T-cell (primary cell): ENCODE measurements at regions not wholly inside any gene's neighbourhood (a gene's known extent, or its start where the extent isn't known, plus 50 kb on each side); places are given as distances from the start of the nearest gene placed in this dataset.

ENCODE experiments used
- ATAC-seq, 4 experiments: fragments of 200-7000 bp in 3 of 4; fragments of 150-1000 bp in 1 of 4; cut with Tn5 transposase; replicated peaks in 1 of 4; 1 replicate in 3 of 4; 2 replicates in 1 of 4; pipeline ENCODE4 v1.10.0; 2021; ENCODE audit warnings: moderate library complexity in 3 of 4, mild to moderate bottlenecking in 2 of 4, moderate number of reproducible peaks in 1 of 4
- CTCF ChIA-PET, 2 donors: fragments of 300-600 bp; sonication (Branson Sonifier 250); formaldehyde crosslinking; loops; one replicate each; lab custom pipeline; 2022; ENCODE audit warnings: antibody characterized with exemption in 2 of 2; lab: Charles Lee
- POLR2A ChIA-PET, 2 donors: fragments of 300-600 bp; sonication (Branson Sonifier 250); formaldehyde crosslinking; loops; one replicate each; lab custom pipeline; 2022; ENCODE audit warnings: antibody characterized with exemption in 2 of 2; lab: Charles Lee
- DNase-seq, 35 experiments: peaks; one replicate each; pipeline versions ENCODE4 v3.0.0 to v3.0.0-alpha.2; 2013 to 2023
- H3K27ac ChIP-seq: one replicate; pipeline ENCODE4 v1.5.1; 2013; ENCODE audit warnings: low read length
- H3K27me3 ChIP-seq, 2 experiments: replicated peaks in 1 of 2; 1 replicate in 1 of 2; 2 replicates in 1 of 2; pipeline versions ENCODE4 v1.6.1 to v1.7.0; 2013; ENCODE audit warnings: low read length in 1 of 2, mixed read lengths in 1 of 2; ENCODE audit not compliant: control insufficient read depth in 2 of 2, insufficient read depth in 2 of 2; ENCODE audit errors: extremely low read depth in 1 of 2
- H3K36me3 ChIP-seq, 2 donors: 1 replicate in 1 of 2; 2 replicates in 1 of 2; pipeline versions ENCODE4 v1.6.1 to v1.7.0; 2013; ENCODE audit warnings: low read length in 1 of 2; ENCODE audit not compliant: control insufficient read depth in 2 of 2, insufficient read depth in 1 of 2; ENCODE audit errors: extremely low read depth in 1 of 2
- H3K4me1 ChIP-seq, 2 experiments: 1 replicate in 1 of 2; 2 replicates in 1 of 2; pipeline versions ENCODE4 v1.6.1 to v1.7.0; 2013; ENCODE audit warnings: low read length in 2 of 2, mixed read lengths in 1 of 2; ENCODE audit not compliant: insufficient read depth in 2 of 2, control insufficient read depth in 1 of 2; ENCODE audit errors: extremely low read depth in 1 of 2
- H3K4me3 ChIP-seq, 2 donors: 1 replicate in 1 of 2; 2 replicates in 1 of 2; pipeline versions ENCODE4 v1.5.1 to v1.7.0; 2013; ENCODE audit warnings: mild to moderate bottlenecking in 2 of 2, low read length in 1 of 2, moderate library complexity in 1 of 2; ENCODE audit not compliant: control insufficient read depth in 1 of 2; ENCODE audit errors: extremely low read depth in 1 of 2
- H3K9me3 ChIP-seq: 2 replicates; pipeline ENCODE4 v1.7.0; 2013
- H3K27ac Mint-ChIP-seq, 2 donors: one replicate each; pipeline ENCODE4 v1.8.0; 2020 to 2021; ENCODE audit warnings: mild to moderate bottlenecking in 2 of 2, mixed read lengths in 2 of 2
- H3K27me3 Mint-ChIP-seq, 2 donors: one replicate each; pipeline ENCODE4 v1.8.0; 2021 to 2022; ENCODE audit warnings: mixed read lengths in 2 of 2
- H3K36me3 Mint-ChIP-seq: one replicate; pipeline ENCODE4 v1.8.0; 2021; ENCODE audit warnings: mixed read lengths
- H3K4me1 Mint-ChIP-seq, 3 donors: one replicate each; pipeline ENCODE4 v1.8.0; 2020 to 2022; ENCODE audit warnings: mixed read lengths in 3 of 3, mild to moderate bottlenecking in 1 of 3
- H3K4me3 Mint-ChIP-seq, 3 donors: one replicate each; pipeline ENCODE4 v1.8.0; 2020 to 2022; ENCODE audit warnings: mild to moderate bottlenecking in 3 of 3, mixed read lengths in 3 of 3, moderate library complexity in 3 of 3
- H3K9me3 Mint-ChIP-seq, 3 donors: one replicate each; pipeline ENCODE4 v1.8.0; 2020 to 2022; ENCODE audit warnings: mixed read lengths in 3 of 3
- WGBS: methylation state at CpG from one replicate; pipeline ENCODE4 v1.1.5; 2013; ENCODE audit warnings: missing lambda C conversion rate; ENCODE audit not compliant: insufficient coverage; 5-methylcytosine and 5-hydroxymethylcytosine counted together

DNA sequence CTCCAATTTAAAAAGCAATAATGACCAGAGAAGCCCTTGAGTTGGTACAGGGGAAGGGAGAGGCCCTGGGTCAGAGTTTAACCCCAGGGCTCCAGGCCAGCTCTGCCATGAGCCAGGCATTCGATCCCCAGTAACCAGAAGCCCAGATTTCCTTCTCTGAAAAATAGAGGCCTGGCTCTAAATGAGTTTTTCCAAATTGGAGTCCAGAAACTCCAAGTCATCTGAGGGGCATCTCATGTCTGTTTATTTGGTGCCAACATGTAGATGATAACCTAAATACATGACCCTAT, 381.9 kb downstream of the CTTN start:
- H3K27ac Mint-ChIP-seq = no peak overlapping the region
- 71% methylated on average over 1 of the region's 1 CpG for WGBS
- Histone ChIP-seq H3K27ac (no peak overlapping the region), H3K4me3 (no peak overlapping the region), H3K36me3 (no peaks in the 10 kb centered on the region), H3K9me3 (no peaks in the 10 kb centered on the region), H3K4me1 (no peaks in the 10 kb centered on the region), H3K27me3 (peaks cover 0 to 10% of the 10 kb centered on the region in 2 experiments)
- no peaks in the 10 kb centered on the region for H3K36me3 Mint-ChIP-seq
- DNase-seq (no peak), ATAC-seq (no peak)
- POLR2A ChIA-PET = no interaction called here
- peaks cover 0 to 8% (median 0%) of the 10 kb centered on the region in 3 donors for H3K9me3 Mint-ChIP-seq
- CTCF ChIA-PET = no interaction called here
- H3K4me1 Mint-ChIP-seq = no peaks in the 10 kb centered on the region
- H3K27me3 Mint-ChIP-seq = no peaks in the 10 kb centered on the region
- no peak overlapping the region for H3K4me3 Mint-ChIP-seq

DNA sequence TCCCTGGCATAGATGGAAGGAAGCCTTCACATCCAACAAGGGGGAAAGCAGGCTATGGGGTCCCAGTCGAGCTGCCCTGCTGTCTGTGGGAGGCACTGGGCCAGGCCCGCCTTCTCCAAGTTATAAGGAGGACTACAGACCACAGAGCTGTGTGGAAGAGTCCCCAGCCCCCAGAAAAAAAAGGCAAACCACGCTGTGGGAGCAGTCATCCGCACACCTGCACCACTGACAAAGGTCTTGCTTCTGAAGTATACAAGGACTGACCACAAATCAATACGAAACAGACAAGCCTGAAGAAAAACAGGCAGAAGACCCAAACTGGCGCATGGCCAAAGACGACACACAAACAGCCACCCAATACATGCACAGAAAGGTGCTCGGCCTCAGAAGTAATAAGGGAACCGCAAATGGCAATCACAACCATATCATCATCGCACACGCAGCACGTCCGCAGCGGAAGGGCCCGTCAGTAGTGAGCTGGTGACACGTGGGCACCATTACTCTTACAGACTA, 384.1 kb downstream of the CTTN start:
- DNase-seq (no peak), ATAC-seq (no peak)
- H3K4me1 ChIP-seq = no peaks in the 10 kb centered on the region
- ChIA-PET POLR2A (no interaction called here), CTCF (no interaction called here)
- Mint-ChIP-seq H3K36me3 (no peaks in the 10 kb centered on the region), H3K9me3 (no peaks in the 10 kb centered on the region), H3K27me3 (no peaks in the 10 kb centered on the region), H3K4me1 (no peaks in the 10 kb centered on the region), H3K4me3 (no peak overlapping the region), H3K27ac (no peak overlapping the region)
- no peaks in the 10 kb centered on the region for H3K36me3 ChIP-seq
- H3K27me3 ChIP-seq = peaks cover 0 to 20% of the 10 kb centered on the region in 2 experiments
- no peak overlapping the region for H3K27ac ChIP-seq
- no peak overlapping the region for H3K4me3 ChIP-seq
- 64% methylated on average over 9 of the region's 16 CpGs for WGBS
- no peaks in the 10 kb centered on the region for H3K9me3 ChIP-seq

DNA sequence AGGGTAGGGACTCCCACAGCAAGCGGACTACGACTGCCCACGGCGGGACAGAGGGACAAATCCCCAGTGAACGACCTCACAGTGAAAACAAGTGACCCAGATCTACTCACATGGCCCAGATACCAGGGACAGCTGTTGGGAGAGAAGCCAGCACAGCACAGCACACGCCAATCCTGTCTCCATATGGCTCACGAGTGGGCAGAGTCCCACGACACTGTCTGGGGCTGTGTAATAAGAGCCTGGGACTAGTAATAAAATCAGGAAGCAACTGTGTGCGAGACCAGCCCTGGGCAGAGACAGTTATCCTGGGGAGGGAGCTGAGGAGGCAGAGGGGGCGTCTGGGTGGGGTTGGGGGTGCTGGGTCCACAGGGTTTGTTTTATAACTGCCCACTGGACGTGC, 385.0 kb downstream of the CTTN start:
- H3K36me3 Mint-ChIP-seq = no peaks in the 10 kb centered on the region
- Histone ChIP-seq H3K4me1 (no peaks in the 10 kb centered on the region), H3K27me3 (peaks cover 0 to 20% of the 10 kb centered on the region in 2 experiments), H3K4me3 (no peak overlapping the region), H3K36me3 (no peaks in the 10 kb centered on the region), H3K27ac (no peak overlapping the region), H3K9me3 (no peaks in the 10 kb centered on the region)
- no peak overlapping the region for H3K4me3 Mint-ChIP-seq
- ATAC-seq (no peak), DNase-seq (no peak)
- 73% methylated on average over 8 of the region's 11 CpGs for WGBS
- H3K4me1 Mint-ChIP-seq = no peaks in the 10 kb centered on the region
- POLR2A ChIA-PET = no interaction called here
- no peaks in the 10 kb centered on the region for H3K27me3 Mint-ChIP-seq
- H3K9me3 Mint-ChIP-seq = no peaks in the 10 kb centered on the region
- CTCF ChIA-PET = no interaction called here
- H3K27ac Mint-ChIP-seq = no peak overlapping the region

DNA sequence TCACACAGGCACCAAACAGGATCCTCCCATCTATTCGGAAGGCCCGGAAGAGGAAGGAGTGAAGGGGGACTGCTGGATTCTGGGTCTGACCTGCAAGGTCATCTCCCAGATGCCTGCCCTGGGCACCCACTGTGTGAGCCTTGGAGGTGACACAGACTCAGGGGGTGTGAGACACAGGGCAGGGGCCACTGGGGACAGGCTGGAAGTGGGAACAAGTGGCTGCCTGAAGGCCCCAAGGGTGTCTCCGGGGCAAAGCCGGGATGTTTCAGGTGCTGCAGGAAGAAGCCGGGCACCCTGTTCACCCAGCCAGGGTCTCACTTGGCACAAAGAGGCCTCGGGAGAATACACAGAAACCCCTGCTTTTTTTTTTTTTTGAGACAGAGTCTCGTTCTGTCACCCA, 385.5 kb downstream of the CTTN start:
- ChIA-PET POLR2A (no interaction called here), CTCF (no interaction called here)
- no peak for ATAC-seq
- no peaks in the 10 kb centered on the region for H3K9me3 Mint-ChIP-seq
- no peak overlapping the region for H3K4me3 Mint-ChIP-seq
- WGBS = 86% methylated on average over 4 of the region's 7 CpGs
- H3K4me1 Mint-ChIP-seq = no peaks in the 10 kb centered on the region
- no peaks in the 10 kb centered on the region for H3K36me3 Mint-ChIP-seq
- Histone ChIP-seq H3K36me3 (no peaks in the 10 kb centered on the region), H3K9me3 (no peaks in the 10 kb centered on the region), H3K27ac (no peak overlapping the region), H3K27me3 (peaks cover 0 to 20% of the 10 kb centered on the region in 2 experiments), H3K4me1 (no peaks in the 10 kb centered on the region), H3K4me3 (no peak overlapping the region)
- DNase-seq = no peak
- no peak overlapping the region for H3K27ac Mint-ChIP-seq
- no peaks in the 10 kb centered on the region for H3K27me3 Mint-ChIP-seq

DNA sequence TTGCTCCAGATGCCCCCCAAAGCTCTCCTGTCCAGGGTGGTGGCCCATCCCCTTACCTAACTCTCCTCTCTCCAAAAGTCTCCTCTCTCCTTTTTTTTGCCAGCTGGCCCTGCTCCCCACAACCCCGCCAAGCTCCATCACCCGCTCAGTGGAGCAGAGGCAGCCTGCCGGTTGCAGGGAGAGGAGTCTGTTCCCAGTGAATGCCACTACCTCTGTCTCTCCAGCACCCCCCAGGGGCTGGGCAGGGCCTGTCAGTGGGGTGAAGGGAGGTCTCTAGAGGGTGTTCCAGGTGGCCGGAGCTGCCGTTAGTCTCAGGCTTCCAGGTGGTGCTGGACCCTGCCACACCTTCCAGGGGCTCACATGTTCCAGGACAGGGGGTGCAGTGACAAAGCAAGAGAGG, 387.0 kb downstream of the CTTN start:
- H3K4me3 Mint-ChIP-seq = no peak overlapping the region
- H3K27me3 Mint-ChIP-seq = no peaks in the 10 kb centered on the region
- POLR2A ChIA-PET = no interaction called here

DNA sequence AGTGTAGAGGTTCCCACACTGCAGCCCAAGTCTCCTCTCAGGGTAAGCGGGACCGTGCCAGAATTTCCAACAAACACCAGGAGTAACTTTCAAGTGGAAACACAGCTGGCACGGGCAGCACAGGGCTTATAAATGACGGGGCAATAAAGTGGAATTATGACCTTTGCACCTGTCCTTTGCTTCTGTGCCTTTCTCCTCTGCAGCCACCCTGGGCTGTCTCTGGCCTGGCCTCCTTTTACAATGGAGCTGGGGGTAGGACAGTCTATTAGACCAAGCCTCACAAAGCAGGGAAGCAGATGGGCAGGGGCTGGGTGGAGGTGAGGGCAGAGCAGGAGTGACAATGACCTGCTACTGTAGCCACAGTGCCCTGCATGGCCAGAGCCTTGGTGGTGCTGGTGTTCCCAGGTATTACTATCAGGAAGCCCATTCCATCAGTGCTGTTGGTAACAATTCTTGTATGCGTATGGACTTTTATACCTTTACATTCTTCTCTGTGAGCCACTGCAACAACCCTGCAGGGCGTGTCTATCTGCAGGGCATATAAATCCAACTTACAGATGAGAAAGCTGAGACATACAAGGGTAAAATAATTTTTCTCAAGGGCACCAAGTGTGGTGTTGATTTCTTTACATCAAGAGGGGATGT, 387.8 kb downstream of the CTTN start:
- no peak for ATAC-seq
- peaks cover 0 to 3% (median 0%) of the 10 kb centered on the region in 3 donors for H3K9me3 Mint-ChIP-seq
- no peaks in the 10 kb centered on the region for H3K4me1 Mint-ChIP-seq
- Histone ChIP-seq H3K9me3 (no peaks in the 10 kb centered on the region), H3K4me3 (no peak overlapping the region), H3K4me1 (no peaks in the 10 kb centered on the region), H3K27me3 (peaks cover 0 to 20% of the 10 kb centered on the region in 2 experiments), H3K36me3 (no peaks in the 10 kb centered on the region), H3K27ac (no peak overlapping the region)
- DNase-seq = no peak
- ChIA-PET CTCF (no interaction called here), POLR2A (no interaction called here)
- H3K36me3 Mint-ChIP-seq = no peaks in the 10 kb centered on the region
- no peak overlapping the region for H3K4me3 Mint-ChIP-seq
- 85% methylated on average over 4 of the region's 6 CpGs for WGBS
- no peaks in the 10 kb centered on the region for H3K27me3 Mint-ChIP-seq
- H3K27ac Mint-ChIP-seq = no peak overlapping the region

More for the DNA sequence above, 387.0 kb downstream of the CTTN start:
- Mint-ChIP-seq H3K4me1 (no peaks in the 10 kb centered on the region), H3K36me3 (no peaks in the 10 kb centered on the region), H3K27ac (no peak overlapping the region), H3K9me3 (no peaks in the 10 kb centered on the region)
- Histone ChIP-seq H3K4me3 (no peak overlapping the region), H3K36me3 (no peaks in the 10 kb centered on the region), H3K4me1 (no peaks in the 10 kb centered on the region), H3K27me3 (peaks cover 0 to 20% of the 10 kb centered on the region in 2 experiments), H3K27ac (no peak overlapping the region), H3K9me3 (no peaks in the 10 kb centered on the region)
- no CpG with 5 or more reads among the region's 5 CpGs for WGBS
- CTCF ChIA-PET = no interaction called here
- ATAC-seq (no peak), DNase-seq (no peak)
